ENCODE measurements at regions not wholly inside any gene's neighbourhood (a gene's known extent, or its start where the extent isn't known, plus 50 kb on each side); places are given as distances from the start of the nearest gene placed in this dataset.

- TF ChIP-seq POLR2A (IDR thresholded peaks at IDR 0.05) = no peak
- TF ChIP-seq CTCF (IDR thresholded peaks at IDR 0.05) = no peak
These were observed 206.5 kb downstream of the RBFOX3 start for GRCh38 chr17:79404136-79404911.

All from tibial nerve (tissue), 3 donors.